Left lung (tissue), 4 donors: ENCODE measurements at regions not wholly inside any gene's neighbourhood (a gene's known extent, or its start where the extent isn't known, plus 50 kb on each side); places are given as distances from the start of the nearest gene placed in this dataset.

Source experiments
- ATAC-seq: fragments of 200-7000 bp; cut with Tn5 transposase; one replicate; pipeline ENCODE4 v1.9.1; 2020; ENCODE audit warnings: moderate library complexity
- DNase-seq, 4 donors: peaks; one replicate each; pipeline ENCODE4 v3.0.0-alpha.2; 2013 to 2020
- H3K27ac ChIP-seq, 2 donors: fragments of 200-600 bp; sonication (generic) in 1 of 2; one replicate each; pipeline versions ENCODE4 v1.5.0 to v1.8.0; 2020 to 2021
- H3K27me3 ChIP-seq, 2 donors: fragments of 200-600 bp; sonication (generic) in 1 of 2; one replicate each; pipeline versions ENCODE4 v1.5.0 to v1.8.0; 2020 to 2021
- H3K36me3 ChIP-seq, 2 donors: fragments of 200-600 bp; sonication (generic) in 1 of 2; one replicate each; pipeline versions ENCODE4 v1.5.0 to v1.8.0; 2020 to 2021
- H3K4me1 ChIP-seq, 2 donors: fragments of 200-600 bp; one replicate each; pipeline ENCODE4 v1.8.0; 2021
- H3K4me3 ChIP-seq, 2 donors: fragments of 200-600 bp; sonication (generic) in 1 of 2; one replicate each; pipeline versions ENCODE4 v1.5.0 to v1.8.0; 2020 to 2021; ENCODE audit warnings: mild to moderate bottlenecking in 1 of 2
- H3K9me3 ChIP-seq, 2 donors: fragments of 200-600 bp; sonication (generic) in 1 of 2; one replicate each; pipeline versions ENCODE4 v1.5.0 to v1.8.0; 2020 to 2021
- intact Hi-C, 2 donors: fragments of 100-400 bp; cut with DNase I; formaldehyde crosslinking; loops; one replicate each; pipeline versions ENCODE4 v1.11.2 to v1.14.2; 2022
- TF ChIP-seq, protein P1 (sequence below), 2 donors: fragments of 200-600 bp; sonication (generic) in 1 of 2; IDR thresholded peaks; one replicate each; pipeline versions ENCODE4 v1.5.0 to v1.8.0; 2021; ENCODE audit warnings: antibody characterized with exemption in 2 of 2
- donor health status: DM: no; HTN: yes; CAD: no.
- donor health status: DM: no; HTN: no; CAD: no.

DNA sequence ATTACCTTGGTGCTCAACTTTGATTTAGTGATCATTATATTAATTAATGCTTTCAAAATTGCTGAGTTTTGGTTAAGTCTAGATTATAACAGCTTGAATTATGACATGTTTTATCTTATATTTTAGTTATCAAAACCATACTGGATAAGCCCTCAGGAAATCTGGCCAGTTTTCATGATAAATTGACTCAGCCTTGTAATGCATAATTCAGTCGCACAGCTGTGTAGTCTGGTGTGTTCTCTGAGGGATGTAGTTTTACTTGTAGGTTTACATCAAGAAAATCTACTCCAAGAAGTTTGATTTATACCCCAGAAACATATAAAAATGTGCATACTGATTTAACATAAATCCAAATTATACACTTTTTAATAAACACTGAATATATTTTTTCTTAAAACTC is 477.5 kb downstream of the SPRY1 start:
- H3K27ac ChIP-seq: no peak overlapping the region
- no peaks in the 10 kb centered on the region for H3K4me1 ChIP-seq
- no peak overlapping the region for H3K4me3 ChIP-seq
- ATAC-seq (no peak), DNase-seq (no peak)
- intact Hi-C loops: no loop called here
- no peaks in the 10 kb centered on the region for H3K9me3 ChIP-seq
- no peaks in the 10 kb centered on the region for H3K27me3 ChIP-seq
- no peaks in the 10 kb centered on the region for H3K36me3 ChIP-seq
- TF ChIP-seq, protein P1, sequence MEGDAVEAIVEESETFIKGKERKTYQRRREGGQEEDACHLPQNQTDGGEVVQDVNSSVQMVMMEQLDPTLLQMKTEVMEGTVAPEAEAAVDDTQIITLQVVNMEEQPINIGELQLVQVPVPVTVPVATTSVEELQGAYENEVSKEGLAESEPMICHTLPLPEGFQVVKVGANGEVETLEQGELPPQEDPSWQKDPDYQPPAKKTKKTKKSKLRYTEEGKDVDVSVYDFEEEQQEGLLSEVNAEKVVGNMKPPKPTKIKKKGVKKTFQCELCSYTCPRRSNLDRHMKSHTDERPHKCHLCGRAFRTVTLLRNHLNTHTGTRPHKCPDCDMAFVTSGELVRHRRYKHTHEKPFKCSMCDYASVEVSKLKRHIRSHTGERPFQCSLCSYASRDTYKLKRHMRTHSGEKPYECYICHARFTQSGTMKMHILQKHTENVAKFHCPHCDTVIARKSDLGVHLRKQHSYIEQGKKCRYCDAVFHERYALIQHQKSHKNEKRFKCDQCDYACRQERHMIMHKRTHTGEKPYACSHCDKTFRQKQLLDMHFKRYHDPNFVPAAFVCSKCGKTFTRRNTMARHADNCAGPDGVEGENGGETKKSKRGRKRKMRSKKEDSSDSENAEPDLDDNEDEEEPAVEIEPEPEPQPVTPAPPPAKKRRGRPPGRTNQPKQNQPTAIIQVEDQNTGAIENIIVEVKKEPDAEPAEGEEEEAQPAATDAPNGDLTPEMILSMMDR (IDR thresholded peaks at IDR 0.05): no peak

DNA sequence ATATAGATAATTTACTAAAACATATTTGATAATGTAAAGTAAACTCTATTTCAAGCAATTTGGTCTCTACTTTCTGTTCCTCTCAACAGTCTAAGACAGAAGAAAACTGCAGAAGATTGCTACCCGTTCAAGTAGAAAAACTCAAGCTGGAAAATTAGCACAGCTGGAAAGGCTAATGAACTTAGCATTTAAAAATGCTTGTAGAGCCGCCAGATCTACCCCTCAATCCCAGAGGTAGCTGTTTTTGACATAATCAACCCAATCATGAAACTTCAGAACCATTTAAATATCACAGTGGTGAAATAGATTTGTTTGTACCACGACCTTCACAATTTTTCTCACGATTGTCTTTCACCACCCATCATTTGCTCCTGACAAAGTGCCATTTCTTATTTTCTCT is 479.5 kb downstream of the SPRY1 start:
- Histone ChIP-seq H3K27ac (no peak overlapping the region), H3K27me3 (no peaks in the 10 kb centered on the region), H3K9me3 (no peaks in the 10 kb centered on the region), H3K4me1 (no peaks in the 10 kb centered on the region), H3K36me3 (no peaks in the 10 kb centered on the region), H3K4me3 (no peak overlapping the region)
- intact Hi-C loops: no loop called here
- DNase-seq (no peak), ATAC-seq (no peak)
- TF ChIP-seq, protein P1 (IDR thresholded peaks at IDR 0.05): no peak

DNA sequence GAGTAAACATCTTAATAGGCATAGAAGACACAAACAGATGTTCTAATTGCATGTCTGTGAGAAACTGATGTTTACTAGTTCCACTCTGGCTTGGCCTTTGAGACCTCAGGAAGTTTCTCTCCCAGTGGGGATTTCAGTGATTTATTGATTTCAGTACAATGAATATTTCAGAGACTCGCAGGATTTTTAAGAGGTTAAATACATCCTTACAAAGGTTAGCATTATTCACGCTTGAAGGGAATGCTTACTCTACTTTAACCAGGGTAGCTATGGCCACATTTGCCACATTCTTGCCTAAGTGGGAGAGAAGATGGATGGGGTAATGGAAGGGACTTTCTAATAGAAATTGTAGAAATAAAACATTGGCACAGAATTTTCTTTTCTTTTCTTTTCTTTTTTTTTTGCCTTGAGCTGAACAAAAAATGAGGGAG is 480.1 kb downstream of the SPRY1 start:
- DNase-seq (no peak), ATAC-seq (peak; percentile 16)
- H3K27ac ChIP-seq: no peak overlapping the region
- intact Hi-C loops: no loop called here
- H3K9me3 ChIP-seq: no peaks in the 10 kb centered on the region
- no peaks in the 10 kb centered on the region for H3K4me1 ChIP-seq
- H3K36me3 ChIP-seq: no peaks in the 10 kb centered on the region
- no peaks in the 10 kb centered on the region for H3K27me3 ChIP-seq
- no peak overlapping the region for H3K4me3 ChIP-seq
- TF ChIP-seq, protein P1 (IDR thresholded peaks at IDR 0.05): no peak

DNA sequence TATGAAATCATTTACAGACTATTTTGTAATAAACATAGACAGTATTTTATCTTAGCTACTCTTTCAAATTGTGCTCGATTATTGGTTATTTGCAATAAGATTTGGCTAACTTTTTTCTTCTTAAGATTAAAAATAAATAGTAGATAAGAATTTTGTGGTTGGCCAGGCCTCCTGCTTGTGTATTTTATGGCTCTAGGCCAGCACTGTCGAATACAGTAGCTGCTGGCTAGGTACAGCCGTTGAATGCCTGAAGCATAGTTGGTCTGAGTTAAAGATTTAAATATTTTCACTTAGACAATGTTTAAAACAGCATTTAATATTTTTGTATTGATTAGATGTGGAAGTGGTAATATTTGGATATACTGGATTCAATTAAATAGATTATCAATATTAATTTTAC is 481.0 kb downstream of the SPRY1 start:
- no peaks in the 10 kb centered on the region for H3K4me1 ChIP-seq
- TF ChIP-seq, protein P1 (IDR thresholded peaks at IDR 0.05): no peak
- no peak overlapping the region for H3K4me3 ChIP-seq
- no peak overlapping the region for H3K27ac ChIP-seq
- no peaks in the 10 kb centered on the region for H3K36me3 ChIP-seq
- DNase-seq (no peak), ATAC-seq (no peak)
- intact Hi-C loops: no loop called here
- H3K9me3 ChIP-seq: no peaks in the 10 kb centered on the region
- H3K27me3 ChIP-seq: no peaks in the 10 kb centered on the region

DNA sequence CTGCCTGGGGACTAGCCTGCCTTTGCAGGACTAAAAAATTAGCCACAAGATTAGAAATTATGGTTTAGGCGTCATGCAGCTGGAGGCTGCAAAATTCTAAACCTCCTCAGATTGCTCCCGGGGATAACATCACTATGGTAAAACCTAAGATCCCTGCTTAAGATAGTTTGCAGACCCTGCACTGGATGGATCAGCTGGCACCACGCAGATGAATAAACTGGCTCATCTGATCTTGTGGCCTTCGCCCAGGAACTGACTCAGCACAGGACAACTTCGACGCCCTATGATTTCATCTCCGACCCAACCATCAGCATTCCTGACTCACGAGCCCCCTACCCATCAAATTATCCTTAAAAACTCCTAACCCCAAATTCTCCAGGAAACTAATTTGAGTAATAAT is 482.4 kb downstream of the SPRY1 start:
- ATAC-seq: no peak
- TF ChIP-seq, protein P1 (IDR thresholded peaks at IDR 0.05): no peak
- Histone ChIP-seq H3K27me3 (no peaks in the 10 kb centered on the region), H3K4me3 (no peak overlapping the region), H3K27ac (no peak overlapping the region), H3K9me3 (no peaks in the 10 kb centered on the region), H3K4me1 (no peaks in the 10 kb centered on the region), H3K36me3 (no peaks in the 10 kb centered on the region)
- intact Hi-C loops: no loop called here
- DNase-seq: no peak
